ENCODE measurements at regions not wholly inside any gene's neighbourhood (a gene's known extent, or its start where the extent isn't known, plus 50 kb on each side); places are given as distances from the start of the nearest gene placed in this dataset.

- TF ChIP-seq EZH2phosphoT487 (IDR thresholded peaks at IDR 0.05; ENCODE audit: insufficient read depth, low read depth) (no peak), EZH2 (IDR thresholded peaks at IDR 0.05; ENCODE audit: insufficient read depth, poor library complexity, severe bottlenecking) (no peak)
Measured at GRCh38 chr1:213826891-213827290, 160.9 kb upstream of the PROX1 start.

All from GM23248 (cell line).